ENCODE measurements at regions not wholly inside any gene's neighbourhood (a gene's known extent, or its start where the extent isn't known, plus 50 kb on each side); places are given as distances from the start of the nearest gene placed in this dataset.

DNA sequence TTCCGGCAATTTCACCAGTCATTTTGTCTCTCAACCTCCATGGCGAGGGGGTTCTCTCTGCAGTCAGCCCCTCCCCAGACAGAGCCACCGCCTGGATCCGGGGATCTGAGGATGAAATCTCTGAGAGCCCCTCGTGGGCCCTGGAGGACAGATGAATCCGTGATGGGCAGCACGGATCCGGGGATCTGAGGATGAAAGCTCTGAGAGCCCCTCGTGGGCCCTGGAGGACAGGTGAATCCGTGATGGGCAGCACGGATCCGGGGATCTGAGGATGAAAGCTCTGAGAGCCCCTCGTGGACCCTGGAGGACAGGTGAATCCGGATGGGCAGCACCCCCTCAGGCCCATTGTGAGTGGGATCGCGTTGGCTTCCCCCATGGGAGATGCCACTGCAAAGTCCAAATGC is 106.5 kb downstream of the DACT2 start:
- Histone ChIP-seq H3K36me3 (no peaks in the 10 kb centered on the region), H3K4me3 (no peak overlapping the region), H3K9me3 (no peaks in the 10 kb centered on the region), H3K4me1 (ENCODE audit: insufficient read depth) (no peaks in the 10 kb centered on the region), H3K27me3 (no peaks in the 10 kb centered on the region), H3K27ac (no peak overlapping the region)
- intact Hi-C loops (cut with DNase I), result no loop called here
- TF ChIP-seq, protein P1, sequence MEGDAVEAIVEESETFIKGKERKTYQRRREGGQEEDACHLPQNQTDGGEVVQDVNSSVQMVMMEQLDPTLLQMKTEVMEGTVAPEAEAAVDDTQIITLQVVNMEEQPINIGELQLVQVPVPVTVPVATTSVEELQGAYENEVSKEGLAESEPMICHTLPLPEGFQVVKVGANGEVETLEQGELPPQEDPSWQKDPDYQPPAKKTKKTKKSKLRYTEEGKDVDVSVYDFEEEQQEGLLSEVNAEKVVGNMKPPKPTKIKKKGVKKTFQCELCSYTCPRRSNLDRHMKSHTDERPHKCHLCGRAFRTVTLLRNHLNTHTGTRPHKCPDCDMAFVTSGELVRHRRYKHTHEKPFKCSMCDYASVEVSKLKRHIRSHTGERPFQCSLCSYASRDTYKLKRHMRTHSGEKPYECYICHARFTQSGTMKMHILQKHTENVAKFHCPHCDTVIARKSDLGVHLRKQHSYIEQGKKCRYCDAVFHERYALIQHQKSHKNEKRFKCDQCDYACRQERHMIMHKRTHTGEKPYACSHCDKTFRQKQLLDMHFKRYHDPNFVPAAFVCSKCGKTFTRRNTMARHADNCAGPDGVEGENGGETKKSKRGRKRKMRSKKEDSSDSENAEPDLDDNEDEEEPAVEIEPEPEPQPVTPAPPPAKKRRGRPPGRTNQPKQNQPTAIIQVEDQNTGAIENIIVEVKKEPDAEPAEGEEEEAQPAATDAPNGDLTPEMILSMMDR (IDR thresholded peaks at IDR 0.05), result no peak
- no peak for TF ChIP-seq EP300 (IDR thresholded peaks at IDR 0.05)
- 93 to 94% (median 94%) methylated on average over 16 of the region's 16 CpGs for WGBS, 3 donors
- no peak for DNase-seq

DNA sequence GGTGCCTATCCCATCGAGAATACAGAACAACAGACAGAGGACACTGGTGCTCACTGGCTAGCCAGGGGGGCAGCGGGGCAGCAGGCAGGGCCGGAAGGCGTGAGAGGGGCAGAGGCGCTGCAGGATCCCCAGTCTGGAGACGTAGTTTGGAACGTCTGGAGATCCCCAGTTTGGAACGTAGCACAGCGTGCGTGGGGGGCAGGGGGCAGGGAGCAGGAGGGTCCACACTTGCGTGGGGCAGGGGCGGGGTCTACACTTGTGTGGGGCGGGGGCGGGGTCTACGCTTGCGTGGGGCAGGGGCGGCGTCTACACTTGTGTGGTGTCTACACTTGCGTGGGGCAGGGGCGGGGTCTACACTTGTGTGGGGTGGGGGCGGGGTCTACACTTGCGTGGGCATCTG is 107.2 kb downstream of the DACT2 start:
- no peak for DNase-seq
- H3K36me3 ChIP-seq, result no peaks in the 10 kb centered on the region
- 89 to 94% (median 93%) methylated on average over 22 of the region's 22 CpGs for WGBS, 3 donors
- TF ChIP-seq, protein P1 (IDR thresholded peaks at IDR 0.05), result no peak
- TF ChIP-seq EP300 (IDR thresholded peaks at IDR 0.05), result no peak
- no peak for TF ChIP-seq POLR2A (IDR thresholded peaks at IDR 0.05)
- no peak overlapping the region for H3K27ac ChIP-seq
- H3K4me3 ChIP-seq, result no peak overlapping the region
- no peaks in the 10 kb centered on the region for H3K27me3 ChIP-seq
- intact Hi-C loops (cut with DNase I), result no loop called here
- H3K9me3 ChIP-seq, result no peaks in the 10 kb centered on the region
- no peaks in the 10 kb centered on the region for H3K4me1 ChIP-seq (ENCODE audit: insufficient read depth)

DNA sequence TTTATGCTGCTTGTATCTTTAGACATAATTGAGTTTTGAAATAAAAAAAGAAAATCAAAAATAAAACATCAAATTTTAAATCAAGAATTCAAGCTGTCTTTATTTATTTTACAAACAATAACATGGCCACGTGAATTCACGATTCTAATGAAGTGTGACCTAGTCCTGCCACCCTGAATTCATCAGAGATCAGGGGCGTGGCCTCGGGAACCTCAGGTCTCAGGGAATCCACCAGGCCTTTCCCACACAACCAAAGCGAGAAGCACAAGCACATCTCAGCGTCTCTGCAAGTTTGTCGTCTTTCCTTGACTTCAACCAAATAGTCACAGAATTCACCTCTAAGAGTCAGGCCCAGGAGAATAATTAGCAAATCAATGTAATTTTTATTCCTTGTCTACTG is 107.9 kb downstream of the DACT2 start:
- H3K27me3 ChIP-seq, result no peaks in the 10 kb centered on the region
- no peaks in the 10 kb centered on the region for H3K4me1 ChIP-seq (ENCODE audit: insufficient read depth)
- H3K27ac ChIP-seq, result no peak overlapping the region
- H3K36me3 ChIP-seq, result no peaks in the 10 kb centered on the region
- H3K9me3 ChIP-seq, result no peaks in the 10 kb centered on the region
- 76 to 79% (median 76%) methylated on average over 7 of the region's 7 CpGs for WGBS, 3 donors
- no peak overlapping the region for H3K4me3 ChIP-seq
- no peak for DNase-seq
- intact Hi-C loops (cut with DNase I), result no loop called here
- no peak for TF ChIP-seq POLR2A (IDR thresholded peaks at IDR 0.05)
- TF ChIP-seq EP300 (IDR thresholded peaks at IDR 0.05), result no peak
- TF ChIP-seq, protein P1 (IDR thresholded peaks at IDR 0.05), result no peak

DNA sequence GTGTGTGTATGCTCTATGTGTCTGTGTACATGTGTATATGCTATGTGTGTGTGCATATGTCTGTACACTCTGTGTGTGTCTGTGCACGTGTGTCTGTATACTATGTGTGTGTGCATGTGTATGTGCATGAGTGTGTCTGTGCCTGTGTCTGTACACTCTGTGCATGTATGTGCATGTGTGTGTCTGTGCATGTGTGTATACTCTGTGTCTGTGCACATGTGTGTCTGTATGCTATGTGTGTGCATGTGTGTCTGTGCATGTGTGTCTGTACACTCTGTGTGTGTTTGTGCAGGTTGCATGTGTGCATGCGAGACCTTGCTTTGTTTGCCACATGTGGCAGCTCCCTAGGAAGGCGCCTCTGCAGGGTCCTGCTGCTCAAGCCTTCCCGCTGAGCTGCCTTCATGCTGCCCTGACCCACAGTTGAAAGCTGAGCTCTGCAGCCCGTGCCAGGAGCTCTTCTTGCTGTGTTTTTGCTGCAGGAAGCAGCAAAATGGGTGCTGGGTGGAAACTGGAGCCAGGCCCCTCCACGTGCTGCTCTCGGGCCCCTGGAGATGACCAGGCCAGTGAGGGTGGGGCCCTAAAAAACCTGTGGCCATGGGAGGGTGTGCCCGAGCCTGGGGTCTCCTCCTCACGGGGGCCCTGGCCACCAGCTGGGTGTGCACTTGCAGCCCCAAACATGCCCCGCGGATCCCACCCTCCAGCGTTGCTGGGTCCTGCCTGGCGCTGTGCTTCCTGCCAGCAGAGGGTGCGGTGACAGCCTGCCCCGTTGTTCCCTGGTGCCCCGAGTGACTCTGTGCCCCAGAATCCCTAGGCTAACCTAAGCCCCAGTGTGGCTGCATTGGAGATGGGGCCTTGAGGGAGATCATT is 109.1 kb downstream of the DACT2 start:
- H3K9me3 ChIP-seq, result no peaks in the 10 kb centered on the region
- no peak overlapping the region for H3K27ac ChIP-seq
- 81 to 90% (median 84%) methylated on average over 15 to 16 of the region's 16 CpGs for WGBS, 3 donors
- intact Hi-C loops (cut with DNase I), result no loop called here
- DNase-seq, result no peak
- no peaks in the 10 kb centered on the region for H3K4me1 ChIP-seq (ENCODE audit: insufficient read depth)
- no peak overlapping the region for H3K4me3 ChIP-seq
- no peaks in the 10 kb centered on the region for H3K27me3 ChIP-seq
- TF ChIP-seq POLR2A (IDR thresholded peaks at IDR 0.05), result no peak
- TF ChIP-seq EP300 (IDR thresholded peaks at IDR 0.05), result no peak
- TF ChIP-seq, protein P1 (IDR thresholded peaks at IDR 0.05), result no peak
- H3K36me3 ChIP-seq, result no peaks in the 10 kb centered on the region

Measured in ovary (tissue), 7 donors.